ENCODE measurements at regions not wholly inside any gene's neighbourhood (a gene's known extent, or its start where the extent isn't known, plus 50 kb on each side); places are given as distances from the start of the nearest gene placed in this dataset.

GRCh38 chr6:68333442-68333841, 301.6 kb upstream of the ADGRB3 start:
- Histone ChIP-seq H3K36me3 (ENCODE audit: control insufficient read depth in 2 of 2, insufficient read depth in 2 of 2, low read length in 1 of 2) (no peaks in the 10 kb centered on the region), H3K4me1 (ENCODE audit: control insufficient read depth in 2 of 2, insufficient read depth in 2 of 2, low read length in 1 of 2) (no peaks in the 10 kb centered on the region), H3K27ac (ENCODE audit: low read depth in 2 of 2, low read length in 1 of 2) (no peak overlapping the region), H3K9me3 (ENCODE audit: control insufficient read depth in 2 of 2, insufficient read depth in 1 of 2, low read depth in 1 of 2, low read length in 1 of 2) (no peaks in the 10 kb centered on the region), H3K4me3 (ENCODE audit: low read depth in 1 of 2, low read length in 2 of 2) (no peak overlapping the region), H3K27me3 (ENCODE audit: control insufficient read depth in 1 of 2, insufficient read depth in 2 of 2, low read length in 2 of 2) (no peaks in the 10 kb centered on the region)

DNA sequence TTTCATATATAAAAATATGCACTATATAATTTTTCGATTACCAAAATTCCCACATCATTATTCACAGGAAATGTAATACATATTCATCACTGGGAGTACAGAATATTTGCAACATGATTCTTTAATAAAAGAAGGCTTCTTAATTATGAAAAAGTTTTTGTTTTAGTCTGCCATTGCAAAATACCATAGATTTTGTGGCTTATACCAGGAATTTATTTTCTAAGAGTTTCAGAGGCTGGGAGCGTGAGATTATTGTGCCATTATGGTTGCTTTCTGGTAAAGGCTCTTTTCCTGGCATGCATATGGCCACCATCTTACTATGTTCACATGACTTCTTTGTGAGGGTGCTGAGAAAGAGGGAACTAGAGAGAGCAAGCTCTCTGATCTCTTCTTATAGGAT, 306.9 kb upstream of the ADGRB3 start:
- Histone ChIP-seq H3K27ac (ENCODE audit: low read depth in 2 of 2, low read length in 1 of 2) (no peak overlapping the region), H3K9me3 (ENCODE audit: control insufficient read depth in 2 of 2, insufficient read depth in 1 of 2, low read depth in 1 of 2, low read length in 1 of 2) (no peaks in the 10 kb centered on the region), H3K4me1 (ENCODE audit: control insufficient read depth in 2 of 2, insufficient read depth in 2 of 2, low read length in 1 of 2) (no peaks in the 10 kb centered on the region), H3K27me3 (ENCODE audit: control insufficient read depth in 1 of 2, insufficient read depth in 2 of 2, low read length in 2 of 2) (no peaks in the 10 kb centered on the region), H3K4me3 (ENCODE audit: low read depth in 1 of 2, low read length in 2 of 2) (no peak overlapping the region), H3K36me3 (ENCODE audit: control insufficient read depth in 2 of 2, insufficient read depth in 2 of 2, low read length in 1 of 2) (no peaks in the 10 kb centered on the region)
- 82 to 92% methylated on average over 2 of the region's 2 CpGs for WGBS, 2 donors

DNA sequence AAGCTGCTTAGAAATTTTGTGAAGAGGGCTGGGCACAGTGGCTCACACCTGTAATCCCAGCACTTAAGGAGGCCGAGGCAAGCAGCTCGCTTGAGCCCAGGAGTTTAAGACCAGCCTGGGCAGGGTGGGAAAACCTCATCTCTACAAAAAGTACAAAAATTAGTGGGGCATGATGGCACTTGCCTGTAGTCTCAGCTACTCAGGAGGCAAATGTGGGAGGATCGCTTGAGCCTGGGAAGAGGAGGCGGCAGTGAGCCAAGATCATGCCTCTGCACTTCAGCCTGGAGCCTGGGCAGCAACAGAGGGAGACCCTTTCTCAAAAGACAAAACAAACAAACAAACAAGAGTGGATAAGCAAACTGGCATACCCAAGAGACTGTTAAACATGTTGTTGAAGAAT, 308.3 kb upstream of the ADGRB3 start:
- no peaks in the 10 kb centered on the region for H3K36me3 ChIP-seq (ENCODE audit: control insufficient read depth in 2 of 2, insufficient read depth in 2 of 2, low read length in 1 of 2)
- no peak overlapping the region for H3K4me3 ChIP-seq (ENCODE audit: low read depth in 1 of 2, low read length in 2 of 2)
- H3K27ac ChIP-seq (ENCODE audit: low read depth in 2 of 2, low read length in 1 of 2), result no peak overlapping the region
- H3K27me3 ChIP-seq (ENCODE audit: control insufficient read depth in 1 of 2, insufficient read depth in 2 of 2, low read length in 2 of 2), result no peaks in the 10 kb centered on the region
- WGBS, 2 donors, result 56 to 76% methylated on average over 4 of the region's 4 CpGs
- no peaks in the 10 kb centered on the region for H3K4me1 ChIP-seq (ENCODE audit: control insufficient read depth in 2 of 2, insufficient read depth in 2 of 2, low read length in 1 of 2)
- H3K9me3 ChIP-seq (ENCODE audit: control insufficient read depth in 2 of 2, insufficient read depth in 1 of 2, low read depth in 1 of 2, low read length in 1 of 2), result no peaks in the 10 kb centered on the region

DNA sequence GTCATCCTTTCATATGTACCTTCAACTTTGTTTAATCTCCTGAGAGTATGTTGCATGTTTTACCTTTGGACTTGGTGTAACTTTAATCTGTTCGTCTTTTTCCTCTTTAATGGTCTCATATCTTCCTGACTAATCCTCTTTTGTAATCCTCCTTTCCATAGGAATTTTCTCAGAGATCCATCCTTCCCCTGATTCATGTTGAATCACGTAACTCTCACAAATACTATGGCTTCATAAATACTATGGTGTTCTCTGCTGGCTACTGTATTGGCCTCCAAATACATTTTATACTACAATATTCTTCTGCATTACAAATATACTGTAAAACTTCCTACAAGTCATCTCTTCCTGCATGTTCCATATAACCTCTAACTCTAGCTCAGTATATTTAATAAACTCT, 317.7 kb upstream of the ADGRB3 start:
- H3K36me3 ChIP-seq (ENCODE audit: control insufficient read depth in 2 of 2, insufficient read depth in 2 of 2, low read length in 1 of 2), result no peaks in the 10 kb centered on the region
- WGBS, 2 donors, result 29 to 49% methylated on average over 2 of the region's 2 CpGs
- no peaks in the 10 kb centered on the region for H3K9me3 ChIP-seq (ENCODE audit: control insufficient read depth in 2 of 2, insufficient read depth in 1 of 2, low read depth in 1 of 2, low read length in 1 of 2)
- no peak overlapping the region for H3K27ac ChIP-seq (ENCODE audit: low read depth in 2 of 2, low read length in 1 of 2)
- H3K4me3 ChIP-seq (ENCODE audit: low read depth in 1 of 2, low read length in 2 of 2), result no peak overlapping the region
- H3K27me3 ChIP-seq (ENCODE audit: control insufficient read depth in 1 of 2, insufficient read depth in 2 of 2, low read length in 2 of 2), result no peaks in the 10 kb centered on the region
- no peaks in the 10 kb centered on the region for H3K4me1 ChIP-seq (ENCODE audit: control insufficient read depth in 2 of 2, insufficient read depth in 2 of 2, low read length in 1 of 2)

- Histone ChIP-seq H3K4me3 (ENCODE audit: low read depth in 1 of 2, low read length in 2 of 2) (no peak overlapping the region), H3K36me3 (ENCODE audit: control insufficient read depth in 2 of 2, insufficient read depth in 2 of 2, low read length in 1 of 2) (no peaks in the 10 kb centered on the region), H3K4me1 (ENCODE audit: control insufficient read depth in 2 of 2, insufficient read depth in 2 of 2, low read length in 1 of 2) (no peaks in the 10 kb centered on the region), H3K27ac (ENCODE audit: low read depth in 2 of 2, low read length in 1 of 2) (no peak overlapping the region), H3K9me3 (ENCODE audit: control insufficient read depth in 2 of 2, insufficient read depth in 1 of 2, low read depth in 1 of 2, low read length in 1 of 2) (no peaks in the 10 kb centered on the region), H3K27me3 (ENCODE audit: control insufficient read depth in 1 of 2, insufficient read depth in 2 of 2, low read length in 2 of 2) (no peaks in the 10 kb centered on the region)
- 65 to 71% methylated on average over 1 of the region's 1 CpG for WGBS, 2 donors
Observed at GRCh38 chr6:68313911-68314310, 321.2 kb upstream of the ADGRB3 start.

DNA sequence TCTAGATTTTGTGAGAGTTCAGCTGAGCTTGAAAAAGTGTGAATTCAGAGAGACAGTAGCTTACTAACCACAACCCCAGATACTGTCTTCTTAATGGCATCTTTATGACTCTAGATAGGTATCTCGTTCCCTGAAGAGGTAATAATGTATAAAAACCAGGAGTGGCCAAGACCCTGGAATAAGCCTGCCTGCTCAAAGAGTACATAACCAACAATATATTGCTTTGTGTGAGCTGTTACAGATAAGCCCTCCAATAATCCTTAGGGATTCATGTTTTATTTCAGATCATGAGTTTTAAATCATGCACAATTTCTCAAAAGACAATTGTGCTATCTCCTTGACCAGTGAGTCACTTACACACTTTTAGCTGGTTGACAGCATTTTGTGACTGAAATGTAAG, 327.8 kb upstream of the ADGRB3 start:
- Histone ChIP-seq H3K4me1 (ENCODE audit: control insufficient read depth in 2 of 2, insufficient read depth in 2 of 2, low read length in 1 of 2) (no peaks in the 10 kb centered on the region), H3K4me3 (ENCODE audit: low read depth in 1 of 2, low read length in 2 of 2) (no peak overlapping the region), H3K27ac (ENCODE audit: low read depth in 2 of 2, low read length in 1 of 2) (no peak overlapping the region), H3K27me3 (ENCODE audit: control insufficient read depth in 1 of 2, insufficient read depth in 2 of 2, low read length in 2 of 2) (no peaks in the 10 kb centered on the region), H3K36me3 (ENCODE audit: control insufficient read depth in 2 of 2, insufficient read depth in 2 of 2, low read length in 1 of 2) (no peaks in the 10 kb centered on the region), H3K9me3 (ENCODE audit: control insufficient read depth in 2 of 2, insufficient read depth in 1 of 2, low read depth in 1 of 2, low read length in 1 of 2) (no peaks in the 10 kb centered on the region)
- 35 to 62% methylated on average over 1 of the region's 1 CpG for WGBS, 2 donors

- Histone ChIP-seq H3K4me3 (ENCODE audit: low read depth in 1 of 2, low read length in 2 of 2) (no peak overlapping the region), H3K27ac (ENCODE audit: low read depth in 2 of 2, low read length in 1 of 2) (no peak overlapping the region), H3K9me3 (ENCODE audit: control insufficient read depth in 2 of 2, insufficient read depth in 1 of 2, low read depth in 1 of 2, low read length in 1 of 2) (peaks cover 4 to 5% of the 10 kb centered on the region in 2 donors), H3K36me3 (ENCODE audit: control insufficient read depth in 2 of 2, insufficient read depth in 2 of 2, low read length in 1 of 2) (no peaks in the 10 kb centered on the region), H3K4me1 (ENCODE audit: control insufficient read depth in 2 of 2, insufficient read depth in 2 of 2, low read length in 1 of 2) (no peaks in the 10 kb centered on the region), H3K27me3 (ENCODE audit: control insufficient read depth in 1 of 2, insufficient read depth in 2 of 2, low read length in 2 of 2) (no peaks in the 10 kb centered on the region)
Observed at GRCh38 chr6:68296126-68296525, 339.0 kb upstream of the ADGRB3 start.

GRCh38 chr6:68282646-68283045, 352.4 kb upstream of the ADGRB3 start:
- Histone ChIP-seq H3K27me3 (ENCODE audit: control insufficient read depth in 1 of 2, insufficient read depth in 2 of 2, low read length in 2 of 2) (no peaks in the 10 kb centered on the region), H3K9me3 (ENCODE audit: control insufficient read depth in 2 of 2, insufficient read depth in 1 of 2, low read depth in 1 of 2, low read length in 1 of 2) (no peaks in the 10 kb centered on the region), H3K4me1 (ENCODE audit: control insufficient read depth in 2 of 2, insufficient read depth in 2 of 2, low read length in 1 of 2) (no peaks in the 10 kb centered on the region), H3K36me3 (ENCODE audit: control insufficient read depth in 2 of 2, insufficient read depth in 2 of 2, low read length in 1 of 2) (no peaks in the 10 kb centered on the region), H3K27ac (ENCODE audit: low read depth in 2 of 2, low read length in 1 of 2) (no peak overlapping the region), H3K4me3 (ENCODE audit: low read depth in 1 of 2, low read length in 2 of 2) (no peak overlapping the region)
- 30 to 45% methylated on average over 1 of the region's 1 CpG for WGBS, 2 donors

- Histone ChIP-seq H3K27me3 (ENCODE audit: control insufficient read depth in 1 of 2, insufficient read depth in 2 of 2, low read length in 2 of 2) (no peaks in the 10 kb centered on the region), H3K9me3 (ENCODE audit: control insufficient read depth in 2 of 2, insufficient read depth in 1 of 2, low read depth in 1 of 2, low read length in 1 of 2) (no peaks in the 10 kb centered on the region), H3K4me3 (ENCODE audit: low read depth in 1 of 2, low read length in 2 of 2) (no peak overlapping the region), H3K36me3 (ENCODE audit: control insufficient read depth in 2 of 2, insufficient read depth in 2 of 2, low read length in 1 of 2) (no peaks in the 10 kb centered on the region), H3K4me1 (ENCODE audit: control insufficient read depth in 2 of 2, insufficient read depth in 2 of 2, low read length in 1 of 2) (no peaks in the 10 kb centered on the region), H3K27ac (ENCODE audit: low read depth in 2 of 2, low read length in 1 of 2) (no peak overlapping the region)
- WGBS, 2 donors, result 90 to 91% methylated on average over 3 of the region's 3 CpGs
Observed at GRCh38 chr6:68279793-68280557, 355.1 kb upstream of the ADGRB3 start.

DNA sequence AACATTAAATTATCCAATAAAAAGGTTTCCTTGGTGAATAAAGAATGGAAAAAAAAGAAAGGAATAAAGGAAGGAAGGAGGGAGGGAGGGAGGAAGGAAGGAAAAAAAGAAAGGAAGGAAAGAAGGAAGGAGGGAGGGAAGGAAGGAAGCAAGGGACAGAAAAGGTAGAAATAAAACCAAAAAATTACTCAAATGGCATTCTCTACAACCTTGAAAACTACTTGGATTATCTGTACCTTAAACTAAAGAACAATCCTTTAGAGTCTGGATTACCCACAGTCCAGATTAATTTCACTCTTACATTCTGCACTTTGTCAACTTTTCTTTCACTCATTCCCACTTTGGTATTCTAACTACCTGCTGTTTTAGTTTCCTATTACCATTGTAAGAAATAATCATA, 361.8 kb upstream of the ADGRB3 start:
- no peaks in the 10 kb centered on the region for H3K9me3 ChIP-seq (ENCODE audit: control insufficient read depth in 2 of 2, insufficient read depth in 1 of 2, low read depth in 1 of 2, low read length in 1 of 2)
- H3K27ac ChIP-seq (ENCODE audit: low read depth in 2 of 2, low read length in 1 of 2), result no peak overlapping the region
- H3K4me3 ChIP-seq (ENCODE audit: low read depth in 1 of 2, low read length in 2 of 2), result no peak overlapping the region
- no peaks in the 10 kb centered on the region for H3K36me3 ChIP-seq (ENCODE audit: control insufficient read depth in 2 of 2, insufficient read depth in 2 of 2, low read length in 1 of 2)
- no peaks in the 10 kb centered on the region for H3K27me3 ChIP-seq (ENCODE audit: control insufficient read depth in 1 of 2, insufficient read depth in 2 of 2, low read length in 2 of 2)
- no peaks in the 10 kb centered on the region for H3K4me1 ChIP-seq (ENCODE audit: control insufficient read depth in 2 of 2, insufficient read depth in 2 of 2, low read length in 1 of 2)

All from esophagus (tissue), 2 donors.